ENCODE measurements at regions not wholly inside any gene's neighbourhood (a gene's known extent, or its start where the extent isn't known, plus 50 kb on each side); places are given as distances from the start of the nearest gene placed in this dataset.

- DNase-seq (ENCODE audit: low read depth in 2 of 2) = no peak
These were observed 130.4 kb downstream of the ESM1 start for GRCh38 chr5:54854883-54855581.

DNA sequence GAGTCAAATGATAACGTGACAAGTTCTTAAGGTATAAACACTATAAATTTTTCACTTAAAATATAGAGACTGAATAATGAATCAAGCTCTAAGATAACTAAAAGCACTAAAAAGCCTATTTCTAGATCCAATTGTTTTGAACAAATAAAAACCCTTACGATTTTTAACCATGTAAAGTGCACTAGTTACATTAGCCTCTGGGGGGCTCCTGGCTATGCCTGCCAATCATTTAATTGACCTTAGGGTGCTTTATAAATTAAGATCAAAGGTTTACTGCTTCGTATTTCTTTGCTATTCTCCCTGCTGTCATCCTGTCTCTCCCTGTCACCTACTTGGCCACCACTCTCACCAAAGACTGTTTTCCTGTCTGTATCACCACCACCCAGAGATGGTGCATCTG lies 133.4 kb downstream of the ESM1 start:
- DNase-seq (ENCODE audit: low read depth in 2 of 2) = no peak

GRCh38 chr5:54851449-54851848 lies 133.9 kb downstream of the ESM1 start:
- no peak for DNase-seq (ENCODE audit: low read depth in 2 of 2)

DNA sequence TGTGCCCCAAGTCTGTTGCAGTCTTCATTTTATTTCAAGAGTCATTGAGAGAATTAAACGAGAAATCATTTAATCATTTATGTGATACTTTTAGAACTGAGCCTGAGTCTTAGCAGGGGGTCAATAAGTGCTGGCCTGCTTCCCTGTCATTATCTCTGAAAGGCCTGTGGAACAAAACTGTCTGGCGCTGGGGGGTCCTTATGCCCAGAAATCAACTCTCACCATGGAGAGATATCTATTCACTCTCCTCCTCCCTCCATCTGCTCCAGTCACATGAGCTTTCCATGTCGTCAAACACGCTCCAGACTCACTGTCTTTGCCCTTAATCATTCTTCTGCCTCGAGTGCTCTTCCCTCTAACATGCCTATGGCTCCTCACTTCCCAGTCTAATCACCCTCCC lies 136.8 kb downstream of the ESM1 start:
- DNase-seq (ENCODE audit: low read depth in 2 of 2) = no peak

DNA sequence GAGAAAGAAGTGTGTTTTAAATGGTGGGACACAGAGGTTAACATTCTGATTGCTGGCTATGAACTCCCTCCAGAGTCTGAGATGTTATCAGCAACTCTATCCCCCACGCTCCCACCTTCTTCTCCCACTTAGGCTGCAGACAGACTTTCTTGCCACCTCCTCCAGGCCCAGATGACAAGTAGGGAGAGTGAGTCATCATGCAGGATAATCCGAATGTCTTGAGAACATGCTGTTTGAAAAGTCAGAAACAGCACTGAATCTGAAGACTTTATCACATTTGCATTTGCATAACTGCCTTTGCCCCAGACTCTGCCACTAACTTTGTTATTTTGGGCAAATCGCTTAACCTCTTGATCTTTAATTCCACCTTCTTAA lies 139.8 kb downstream of the ESM1 start:
- DNase-seq (ENCODE audit: low read depth in 2 of 2) = no peak

GRCh38 chr5:54844905-54845566 lies 140.4 kb downstream of the ESM1 start:
- no peak for DNase-seq (ENCODE audit: low read depth in 2 of 2)

DNA sequence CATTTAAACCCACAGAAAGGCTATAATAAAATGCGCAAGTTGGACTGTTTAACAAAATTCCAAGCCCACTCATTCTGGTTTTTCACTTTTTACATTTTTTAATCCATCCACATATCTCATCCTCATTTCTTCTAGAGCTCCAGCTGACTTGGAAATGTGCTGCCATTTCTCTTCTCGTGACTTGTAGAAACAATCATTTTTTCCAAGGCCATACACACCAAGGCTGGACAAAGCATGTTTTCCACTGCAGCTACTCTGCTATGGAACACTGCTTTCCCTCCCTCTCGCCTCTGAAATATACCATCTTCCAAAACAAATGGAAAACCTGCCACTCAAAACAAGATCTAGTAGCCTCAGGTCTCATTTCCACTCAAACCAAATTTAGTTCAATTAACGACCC lies 141.1 kb downstream of the ESM1 start:
- no peak for DNase-seq (ENCODE audit: low read depth in 2 of 2)

GRCh38 chr5:54841481-54841880 lies 143.9 kb downstream of the ESM1 start:
- no peak for DNase-seq (ENCODE audit: low read depth in 2 of 2)

DNA sequence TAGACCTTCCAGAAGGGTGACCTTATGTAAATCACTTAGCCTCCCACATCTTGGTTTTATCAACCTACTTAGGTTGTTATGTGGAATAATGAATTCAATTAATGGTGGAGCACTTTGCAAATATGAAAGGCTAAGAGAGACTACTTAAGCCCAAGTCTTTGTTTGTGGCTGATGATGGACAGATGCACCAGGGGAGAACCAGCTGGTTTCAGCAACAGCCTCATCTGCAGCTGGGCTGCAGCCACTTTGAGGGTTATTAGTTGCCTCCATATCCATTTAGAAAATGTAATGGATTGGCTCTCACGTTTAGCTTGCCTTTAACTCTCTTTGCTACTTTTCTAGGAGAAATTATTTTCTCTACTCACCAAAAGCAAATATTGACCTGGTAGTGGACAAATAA lies 146.6 kb downstream of the ESM1 start:
- no peak for DNase-seq (ENCODE audit: low read depth in 2 of 2)

DNA sequence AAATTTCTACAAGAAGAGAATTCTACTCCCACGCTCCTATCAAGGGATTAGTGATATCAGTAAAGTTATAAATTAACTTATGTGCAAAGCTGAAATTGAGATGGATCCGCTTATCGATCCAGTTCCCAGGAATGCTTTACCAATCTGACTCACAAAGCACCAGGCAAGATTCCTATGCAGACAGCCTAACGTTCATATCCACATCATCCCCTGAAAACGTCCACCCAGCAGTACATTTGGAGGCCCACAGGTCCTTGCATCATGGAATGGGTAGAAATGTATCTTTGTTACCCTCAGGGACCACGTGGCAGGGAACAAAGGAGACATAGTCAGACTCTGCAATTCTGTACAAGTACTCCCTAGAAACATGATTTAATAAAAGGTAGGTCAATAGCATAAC lies 147.4 kb downstream of the ESM1 start:
- DNase-seq (ENCODE audit: low read depth in 2 of 2) = no peak

- no peak for DNase-seq (ENCODE audit: low read depth in 2 of 2)
These were observed 148.3 kb downstream of the ESM1 start for GRCh38 chr5:54837093-54837492.

GRCh38 chr5:54835647-54836046 lies 149.7 kb downstream of the ESM1 start:
- no peak for DNase-seq (ENCODE audit: low read depth in 2 of 2)

- DNase-seq (ENCODE audit: low read depth in 2 of 2) = no peak
These were observed 151.1 kb downstream of the ESM1 start for GRCh38 chr5:54834121-54834842.

GRCh38 chr5:54833590-54833989 lies 151.8 kb downstream of the ESM1 start:
- no peak for DNase-seq (ENCODE audit: low read depth in 2 of 2)

DNA sequence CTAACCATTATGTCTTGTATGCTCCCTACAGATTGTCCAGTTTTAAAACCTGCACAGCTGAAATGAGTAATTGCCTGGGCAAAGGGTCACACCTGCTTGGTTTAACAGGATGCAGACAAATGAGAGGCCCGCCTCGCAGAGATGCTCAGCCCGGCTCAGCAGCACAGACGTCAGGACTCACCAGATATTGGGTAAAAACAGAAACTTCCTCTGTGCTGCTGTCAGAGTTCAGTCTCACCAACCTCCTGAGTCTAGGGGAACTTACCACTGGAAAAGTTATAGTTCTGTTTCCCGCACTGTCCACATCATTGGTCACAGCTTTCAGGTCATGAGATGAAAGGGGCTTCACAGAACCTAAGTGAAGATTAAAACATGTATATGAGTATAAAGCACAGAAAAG lies 152.5 kb downstream of the ESM1 start:
- no peak for DNase-seq (ENCODE audit: low read depth in 2 of 2)

- no peak for DNase-seq (ENCODE audit: low read depth in 2 of 2)
These were observed 153.3 kb downstream of the ESM1 start for GRCh38 chr5:54832045-54832444.

GRCh38 chr5:54831233-54831632 lies 154.2 kb downstream of the ESM1 start:
- DNase-seq (ENCODE audit: low read depth in 2 of 2) = no peak

- no peak for DNase-seq (ENCODE audit: low read depth in 2 of 2)
These were observed 155.5 kb downstream of the ESM1 start for GRCh38 chr5:54829676-54830535.

GRCh38 chr5:54829102-54829501 lies 156.3 kb downstream of the ESM1 start:
- DNase-seq (ENCODE audit: low read depth in 2 of 2) = no peak

- DNase-seq (ENCODE audit: low read depth in 2 of 2) = no peak
These were observed 157.2 kb downstream of the ESM1 start for GRCh38 chr5:54828151-54828550.

GRCh38 chr5:54825005-54825404 lies 160.4 kb downstream of the ESM1 start:
- DNase-seq (ENCODE audit: low read depth in 2 of 2) = no peak

- DNase-seq (ENCODE audit: low read depth in 2 of 2) = no peak
These were observed 162.4 kb downstream of the ESM1 start for GRCh38 chr5:54823006-54823405.
